Lower lobe of right lung (tissue), 2 donors: ENCODE measurements at regions not wholly inside any gene's neighbourhood (a gene's known extent, or its start where the extent isn't known, plus 50 kb on each side); places are given as distances from the start of the nearest gene placed in this dataset.
"Not testable (repeated sequence)": the region's sequence is repeated elsewhere in the genome, so short reads cannot be mapped to it uniquely, and the experiment has no call there.

Source experiments
- ATAC-seq, 2 donors: fragments of 200-7000 bp; cut with Tn5 transposase; one replicate each; pipeline ENCODE4 v1.9.1; 2020 to 2022; ENCODE audit warnings: mild to moderate bottlenecking in 2 of 2, moderate library complexity in 2 of 2
- DNase-seq: peaks from one replicate; pipeline ENCODE4 v3.0.0-alpha.2; 2020
- H3K27ac ChIP-seq: fragments of 200-600 bp; one replicate; pipeline ENCODE4 v1.8.0; 2022
- H3K27me3 ChIP-seq: fragments of 200-600 bp; one replicate; pipeline ENCODE4 v1.8.0; 2022; ENCODE audit warnings: low read depth
- H3K36me3 ChIP-seq: fragments of 200-600 bp; one replicate; pipeline ENCODE4 v1.8.0; 2022; ENCODE audit warnings: mild to moderate bottlenecking
- H3K4me1 ChIP-seq: fragments of 200-600 bp; one replicate; pipeline ENCODE4 v1.8.0; 2022
- H3K4me3 ChIP-seq: fragments of 200-600 bp; one replicate; pipeline ENCODE4 v1.8.0; 2022; ENCODE audit warnings: mild to moderate bottlenecking
- H3K9me3 ChIP-seq: fragments of 200-600 bp; one replicate; pipeline ENCODE4 v1.8.0; 2022
- CTCF ChIP-seq: fragments of 200-600 bp; IDR thresholded peaks from one replicate; pipeline ENCODE4 v1.8.0; 2022; ENCODE audit warnings: antibody characterized with exemption, mild to moderate bottlenecking
- intact Hi-C: fragments of 100-400 bp; cut with DNase I; formaldehyde crosslinking; loops from one replicate; pipeline ENCODE4 v1.11.0; 2022
- donor health status: DM: no; HTN: yes; CAD: no; lungs with severe emphysema.

GRCh38 chr20:55646851-55647250 lies 358.5 kb downstream of the CBLN4 start:
- H3K27ac ChIP-seq: no peak overlapping the region
- intact Hi-C loops: no loop called here
- no peak for ATAC-seq
- TF ChIP-seq CTCF: no peak
- no peaks in the 10 kb centered on the region for H3K4me1 ChIP-seq
- no peaks in the 10 kb centered on the region for H3K9me3 ChIP-seq
- H3K36me3 ChIP-seq: no peaks in the 10 kb centered on the region
- no peak for DNase-seq
- H3K4me3 ChIP-seq: no peak overlapping the region
- no peaks in the 10 kb centered on the region for H3K27me3 ChIP-seq

- intact Hi-C loops: no loop called here
- ATAC-seq: no peak
- Histone ChIP-seq H3K27ac (no peak overlapping the region), H3K27me3 (no peaks in the 10 kb centered on the region), H3K4me3 (no peak overlapping the region), H3K36me3 (no peaks in the 10 kb centered on the region), H3K9me3 (no peaks in the 10 kb centered on the region), H3K4me1 (no peaks in the 10 kb centered on the region)
- TF ChIP-seq CTCF: no peak
- DNase-seq: no peak
Measured at GRCh38 chr20:55641497-55641896, 363.8 kb downstream of the CBLN4 start.

GRCh38 chr20:55635870-55636269 lies 369.4 kb downstream of the CBLN4 start:
- DNase-seq (no peak), ATAC-seq (no peak)
- Histone ChIP-seq H3K27me3 (no peaks in the 10 kb centered on the region), H3K4me1 (no peaks in the 10 kb centered on the region), H3K4me3 (no peak overlapping the region), H3K27ac (no peak overlapping the region), H3K36me3 (no peaks in the 10 kb centered on the region), H3K9me3 (no peaks in the 10 kb centered on the region)
- no peak for TF ChIP-seq CTCF
- intact Hi-C loops: no loop called here

GRCh38 chr20:55632592-55632991 lies 372.7 kb downstream of the CBLN4 start:
- Histone ChIP-seq H3K4me1 (no peaks in the 10 kb centered on the region), H3K9me3 (no peaks in the 10 kb centered on the region), H3K27me3 (no peaks in the 10 kb centered on the region), H3K36me3 (no peaks in the 10 kb centered on the region), H3K4me3 (no peak overlapping the region), H3K27ac (no peak overlapping the region)
- ATAC-seq: no peak
- no peak for TF ChIP-seq CTCF
- no peak for DNase-seq
- intact Hi-C loops: no loop called here

- DNase-seq, H3K9me3 ChIP-seq, H3K4me3 ChIP-seq, intact Hi-C loops, H3K27me3 ChIP-seq, H3K36me3 ChIP-seq, H3K4me1 ChIP-seq, H3K27ac ChIP-seq, ATAC-seq: not testable (repeated sequence)
Measured at GRCh38 chr20:55629143-55629542, 376.2 kb downstream of the CBLN4 start.

- ATAC-seq (no peak), DNase-seq (no peak)
- no peaks in the 10 kb centered on the region for H3K9me3 ChIP-seq
- no peaks in the 10 kb centered on the region for H3K27me3 ChIP-seq
- H3K27ac ChIP-seq: no peak overlapping the region
- H3K4me1 ChIP-seq: no peaks in the 10 kb centered on the region
- H3K4me3 ChIP-seq: no peak overlapping the region
- intact Hi-C loops: no loop called here
- H3K36me3 ChIP-seq: no peaks in the 10 kb centered on the region
- TF ChIP-seq CTCF: no peak
Measured at GRCh38 chr20:55626716-55627115, 378.6 kb downstream of the CBLN4 start.
